HEK293T (cell line): ENCODE measurements at regions not wholly inside any gene's neighbourhood (a gene's known extent, or its start where the extent isn't known, plus 50 kb on each side); places are given as distances from the start of the nearest gene placed in this dataset.

Experiments
- FOXA1 ChIP-seq: fragments of 450-650 bp; IDR thresholded peaks from 2 replicates; pipeline ENCODE4 v1.6.1; 2016; ENCODE audit warnings: mild to moderate bottlenecking
- FOXM1 ChIP-seq: fragments of 450-650 bp; IDR thresholded peaks from 2 replicates; pipeline ENCODE4 v1.6.1; 2017; ENCODE audit warnings: mild to moderate bottlenecking, borderline replicate concordance
- L3MBTL2 ChIP-seq: fragments of 450-650 bp; conservative IDR thresholded peaks from 2 replicates; pipeline ENCODE4 v1.6.1; 2016; ENCODE audit warnings: mild to moderate bottlenecking
- LEF1 ChIP-seq: fragments of 450-650 bp; IDR thresholded peaks from 2 replicates; pipeline ENCODE4 v1.6.1; 2017; ENCODE audit warnings: mild to moderate bottlenecking, borderline replicate concordance
- NFRKB ChIP-seq: fragments of 450-650 bp; IDR thresholded peaks from 2 replicates; pipeline ENCODE4 v1.6.1; 2016; ENCODE audit warnings: mild to moderate bottlenecking, moderate library complexity
- SP1 ChIP-seq: fragments of 450-650 bp; IDR thresholded peaks from 2 replicates; pipeline ENCODE4 v1.6.1; 2017
- SUZ12 ChIP-seq: fragments of 450-650 bp; IDR thresholded peaks from 2 replicates; pipeline ENCODE4 v1.6.1; 2016; ENCODE audit warnings: mild to moderate bottlenecking
- ZNF384 ChIP-seq: fragments of 450-650 bp; IDR thresholded peaks from 2 replicates; pipeline ENCODE4 v1.6.1; 2016

- TF ChIP-seq FOXA1 (no peak), SP1 (no peak), FOXM1 (no peak), LEF1 (no peak), NFRKB (no peak), SUZ12 (no peak), ZNF384 (no peak), L3MBTL2 (no peak)
These were observed 96.4 kb upstream of the ALDH1A1 start for GRCh38 chr9:73049280-73049679.
